ENCODE measurements at regions not wholly inside any gene's neighbourhood (a gene's known extent, or its start where the extent isn't known, plus 50 kb on each side); places are given as distances from the start of the nearest gene placed in this dataset.

- no peak overlapping the region for H3K9ac ChIP-seq (ENCODE audit: low read depth, low read length)
- no peaks in the 10 kb centered on the region for H3K9me3 ChIP-seq (ENCODE audit: control insufficient read depth, insufficient read depth, low read length)
- H3K36me3 ChIP-seq (ENCODE audit: insufficient read depth, low read length): no peaks in the 10 kb centered on the region
- H3K4me1 ChIP-seq (ENCODE audit: insufficient read depth, low read length): peaks cover 4% of the 10 kb centered on the region; the same call in 1 of the 2 replicates
Observed at GRCh38 chr4:180680305-180680704, 1562.9 kb upstream of the TENM3 start.

- H3K36me3 ChIP-seq (ENCODE audit: insufficient read depth, low read length): no peaks in the 10 kb centered on the region
- no peak overlapping the region for H3K9ac ChIP-seq (ENCODE audit: low read depth, low read length)
- H3K4me1 ChIP-seq (ENCODE audit: insufficient read depth, low read length): no peaks in the 10 kb centered on the region
- no peaks in the 10 kb centered on the region for H3K9me3 ChIP-seq (ENCODE audit: control insufficient read depth, insufficient read depth, low read length)
Observed at GRCh38 chr4:180682776-180683175, 1560.4 kb upstream of the TENM3 start.

GRCh38 chr4:180683186-180683585, 1560.0 kb upstream of the TENM3 start:
- Histone ChIP-seq H3K4me1 (ENCODE audit: insufficient read depth, low read length) (no peaks in the 10 kb centered on the region), H3K9ac (ENCODE audit: low read depth, low read length) (no peak overlapping the region), H3K9me3 (ENCODE audit: control insufficient read depth, insufficient read depth, low read length) (no peaks in the 10 kb centered on the region), H3K36me3 (ENCODE audit: insufficient read depth, low read length) (no peaks in the 10 kb centered on the region)

GRCh38 chr4:180688480-180688879, 1554.7 kb upstream of the TENM3 start:
- Histone ChIP-seq H3K4me1 (ENCODE audit: insufficient read depth, low read length) (no peaks in the 10 kb centered on the region), H3K9ac (ENCODE audit: low read depth, low read length) (no peak overlapping the region), H3K36me3 (ENCODE audit: insufficient read depth, low read length) (no peaks in the 10 kb centered on the region), H3K9me3 (ENCODE audit: control insufficient read depth, insufficient read depth, low read length) (peaks cover 8% of the 10 kb centered on the region; the same call in 1 of the 2 replicates)

- H3K9ac ChIP-seq (ENCODE audit: low read depth, low read length): no peak overlapping the region
- no peaks in the 10 kb centered on the region for H3K4me1 ChIP-seq (ENCODE audit: insufficient read depth, low read length)
- H3K36me3 ChIP-seq (ENCODE audit: insufficient read depth, low read length): no peaks in the 10 kb centered on the region; the same call in 1 of the 2 replicates
- peaks cover 10% of the 10 kb centered on the region; the same call in 1 of the 2 replicates for H3K9me3 ChIP-seq (ENCODE audit: control insufficient read depth, insufficient read depth, low read length)
Observed at GRCh38 chr4:180694875-180695274, 1548.3 kb upstream of the TENM3 start.

- no peaks in the 10 kb centered on the region for H3K4me1 ChIP-seq (ENCODE audit: insufficient read depth, low read length)
- H3K9ac ChIP-seq (ENCODE audit: low read depth, low read length): no peak overlapping the region
- no peaks in the 10 kb centered on the region; the same call in 1 of the 2 replicates for H3K36me3 ChIP-seq (ENCODE audit: insufficient read depth, low read length)
- peaks cover 10% of the 10 kb centered on the region; the same call in 1 of the 2 replicates for H3K9me3 ChIP-seq (ENCODE audit: control insufficient read depth, insufficient read depth, low read length)
Observed at GRCh38 chr4:180695851-180696250, 1547.4 kb upstream of the TENM3 start.

GRCh38 chr4:180696460-180697092, 1546.6 kb upstream of the TENM3 start:
- H3K4me1 ChIP-seq (ENCODE audit: insufficient read depth, low read length): no peaks in the 10 kb centered on the region
- peaks cover 13% of the 10 kb centered on the region for H3K9me3 ChIP-seq (ENCODE audit: control insufficient read depth, insufficient read depth, low read length)
- no peak overlapping the region for H3K9ac ChIP-seq (ENCODE audit: low read depth, low read length)
- no peaks in the 10 kb centered on the region; the same call in 1 of the 2 replicates for H3K36me3 ChIP-seq (ENCODE audit: insufficient read depth, low read length)

- H3K4me1 ChIP-seq (ENCODE audit: insufficient read depth, low read length): no peaks in the 10 kb centered on the region
- no peaks in the 10 kb centered on the region; the same call in 1 of the 2 replicates for H3K36me3 ChIP-seq (ENCODE audit: insufficient read depth, low read length)
- H3K9ac ChIP-seq (ENCODE audit: low read depth, low read length): no peak overlapping the region
- peaks cover 7% of the 10 kb centered on the region for H3K9me3 ChIP-seq (ENCODE audit: control insufficient read depth, insufficient read depth, low read length)
Observed at GRCh38 chr4:180698550-180699195, 1544.5 kb upstream of the TENM3 start.

- H3K9ac ChIP-seq (ENCODE audit: low read depth, low read length): no peak overlapping the region
- H3K4me1 ChIP-seq (ENCODE audit: insufficient read depth, low read length): peaks cover 8% of the 10 kb centered on the region
- peaks cover 4% of the 10 kb centered on the region; the same call in 1 of the 2 replicates for H3K9me3 ChIP-seq (ENCODE audit: control insufficient read depth, insufficient read depth, low read length)
- H3K36me3 ChIP-seq (ENCODE audit: insufficient read depth, low read length): no peaks in the 10 kb centered on the region
Observed at GRCh38 chr4:180706766-180707165, 1536.4 kb upstream of the TENM3 start.

GRCh38 chr4:180710628-180711337, 1532.4 kb upstream of the TENM3 start:
- Histone ChIP-seq H3K4me1 (ENCODE audit: insufficient read depth, low read length) (peaks cover 8% of the 10 kb centered on the region), H3K9ac (ENCODE audit: low read depth, low read length) (no peak overlapping the region), H3K9me3 (ENCODE audit: control insufficient read depth, insufficient read depth, low read length) (peaks cover 4% of the 10 kb centered on the region; the same call in 1 of the 2 replicates), H3K36me3 (ENCODE audit: insufficient read depth, low read length) (no peaks in the 10 kb centered on the region)

- Histone ChIP-seq H3K9me3 (ENCODE audit: control insufficient read depth, insufficient read depth, low read length) (no peaks in the 10 kb centered on the region), H3K36me3 (ENCODE audit: insufficient read depth, low read length) (no peaks in the 10 kb centered on the region), H3K9ac (ENCODE audit: low read depth, low read length) (no peak overlapping the region), H3K4me1 (ENCODE audit: insufficient read depth, low read length) (peaks cover 5% of the 10 kb centered on the region; the same call in 1 of the 2 replicates)
Observed at GRCh38 chr4:180717451-180718033, 1525.7 kb upstream of the TENM3 start.

GRCh38 chr4:180721356-180721755, 1521.8 kb upstream of the TENM3 start:
- Histone ChIP-seq H3K9me3 (ENCODE audit: control insufficient read depth, insufficient read depth, low read length) (no peaks in the 10 kb centered on the region), H3K9ac (ENCODE audit: low read depth, low read length) (no peak overlapping the region), H3K36me3 (ENCODE audit: insufficient read depth, low read length) (no peaks in the 10 kb centered on the region), H3K4me1 (ENCODE audit: insufficient read depth, low read length) (peaks cover 5% of the 10 kb centered on the region; the same call in 1 of the 2 replicates)

GRCh38 chr4:180726611-180727010, 1516.6 kb upstream of the TENM3 start:
- H3K9me3 ChIP-seq (ENCODE audit: control insufficient read depth, insufficient read depth, low read length): no peaks in the 10 kb centered on the region; the same call in 1 of the 2 replicates
- no peak overlapping the region for H3K9ac ChIP-seq (ENCODE audit: low read depth, low read length)
- H3K36me3 ChIP-seq (ENCODE audit: insufficient read depth, low read length): no peaks in the 10 kb centered on the region
- no peaks in the 10 kb centered on the region for H3K4me1 ChIP-seq (ENCODE audit: insufficient read depth, low read length)

- Histone ChIP-seq H3K4me1 (ENCODE audit: insufficient read depth, low read length) (no peaks in the 10 kb centered on the region), H3K9me3 (ENCODE audit: control insufficient read depth, insufficient read depth, low read length) (no peaks in the 10 kb centered on the region; the same call in 1 of the 2 replicates), H3K36me3 (ENCODE audit: insufficient read depth, low read length) (no peaks in the 10 kb centered on the region), H3K9ac (ENCODE audit: low read depth, low read length) (no peak overlapping the region)
Observed at GRCh38 chr4:180727478-180727877, 1515.7 kb upstream of the TENM3 start.
